Erythroblast (primary cell): ENCODE measurements at regions not wholly inside any gene's neighbourhood (a gene's known extent, or its start where the extent isn't known, plus 50 kb on each side); places are given as distances from the start of the nearest gene placed in this dataset.

ENCODE experiments used
- GATA1 ChIP-seq: IDR thresholded peaks from 2 replicates; pipeline ENCODE4 v1.6.1; 2011; ENCODE audit warnings: low read depth, mild to moderate bottlenecking, control low read depth, low read length, moderate library complexity
- POLR2A ChIP-seq: IDR thresholded peaks from 2 replicates; pipeline ENCODE4 v1.6.1; 2011; ENCODE audit warnings: mild to moderate bottlenecking, low read length

DNA sequence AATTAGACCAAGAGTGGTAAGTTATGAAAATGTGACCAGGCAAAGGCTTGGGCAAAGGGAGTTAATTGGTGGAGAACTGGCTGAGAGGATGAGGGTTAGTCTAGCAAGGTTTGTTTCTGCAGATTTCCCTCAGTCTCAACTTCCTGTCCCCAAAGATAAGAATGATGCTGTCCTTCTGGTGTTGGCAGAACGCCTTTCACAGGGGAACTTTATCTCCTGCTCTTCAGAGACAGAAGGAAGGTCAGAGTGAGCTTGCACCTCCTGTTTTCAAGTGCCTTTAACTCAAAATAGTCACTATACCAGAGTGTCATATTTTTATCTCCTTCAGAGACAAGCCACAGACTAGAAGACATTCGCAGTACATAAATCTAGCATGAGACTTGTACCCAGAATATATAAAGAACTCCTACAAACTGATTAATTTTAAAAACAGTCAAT, 95.7 kb downstream of the TEX51 start:
- TF ChIP-seq POLR2A (no peak), GATA1 (no peak)
